DOHH2 (cell line): ENCODE measurements at regions not wholly inside any gene's neighbourhood (a gene's known extent, or its start where the extent isn't known, plus 50 kb on each side); places are given as distances from the start of the nearest gene placed in this dataset.

Experiments used
- H3F3A ChIP-seq: fragments of 200-600 bp; sonication (generic), shearing (Covaris generic); 2 replicates; pipeline ENCODE4 v1.6.0; 2016; ENCODE audit warnings: antibody characterized with exemption, mild to moderate bottlenecking; ENCODE audit not compliant: control insufficient read depth, insufficient read depth
- H3K27ac ChIP-seq: fragments of 200-600 bp; sonication (generic); 2 replicates; pipeline ENCODE4 v1.5.1; 2014; ENCODE audit warnings: low read depth, mild to moderate bottlenecking, low read length, moderate library complexity
- H3K27me3 ChIP-seq: fragments of 200-600 bp; sonication (generic); 2 replicates; pipeline ENCODE4 v1.6.1; 2014; ENCODE audit warnings: mild to moderate bottlenecking, low read length, mixed read lengths; ENCODE audit not compliant: control insufficient read depth
- H3K36me3 ChIP-seq: fragments of 200-600 bp; sonication (generic); 2 replicates; pipeline ENCODE4 v1.6.1; 2014; ENCODE audit warnings: mild to moderate bottlenecking, low read length, moderate library complexity, mixed read lengths; ENCODE audit not compliant: control insufficient read depth
- H3K4me1 ChIP-seq: fragments of 200-600 bp; sonication (generic); 2 replicates; pipeline ENCODE4 v1.6.1; 2014; ENCODE audit warnings: mild to moderate bottlenecking, low read length, mixed read lengths; ENCODE audit not compliant: control insufficient read depth
- H3K4me2 ChIP-seq: fragments of 200-600 bp; sonication (generic); 2 replicates; pipeline ENCODE4 v1.6.0; 2014; ENCODE audit warnings: mild to moderate bottlenecking, low read length, moderate library complexity
- H3K4me3 ChIP-seq: fragments of 200-600 bp; sonication (generic); 2 replicates; pipeline ENCODE4 v1.5.1; 2014; ENCODE audit warnings: mild to moderate bottlenecking, low read length, mixed read lengths
- H3K79me2 ChIP-seq: fragments of 200-600 bp; sonication (generic); 2 replicates; pipeline ENCODE4 v1.6.1; 2014; ENCODE audit warnings: mild to moderate bottlenecking, low read length, mixed read lengths; ENCODE audit not compliant: control insufficient read depth
- H3K9me2 ChIP-seq: fragments of 200-600 bp; sonication (generic); replicated peaks from 2 replicates; pipeline ENCODE4 v1.6.1; 2014; ENCODE audit warnings: mild to moderate bottlenecking, low read length, mixed read lengths; ENCODE audit not compliant: control insufficient read depth
- H3K9me3 ChIP-seq: fragments of 200-600 bp; sonication (generic); 2 replicates; pipeline ENCODE4 v1.6.1; 2014; ENCODE audit warnings: antibody characterized with exemption, low read length, mixed read lengths; ENCODE audit not compliant: control insufficient read depth, insufficient read depth
- H4K20me1 ChIP-seq: fragments of 200-600 bp; sonication (generic); 2 replicates; pipeline ENCODE4 v1.6.0; 2014; ENCODE audit warnings: low read depth, mild to moderate bottlenecking, antibody characterized with exemption, low read length, moderate library complexity; ENCODE audit not compliant: control insufficient read depth, insufficient read depth
- CTCF ChIP-seq: fragments of 200-600 bp; sonication (generic); IDR thresholded peaks from one replicate; pipeline ENCODE4 v1.5.1; 2014; ENCODE audit warnings: antibody characterized with exemption, mild to moderate bottlenecking, low read depth, low read length; ENCODE audit not compliant: poor library complexity, severe bottlenecking
- EZH2phosphoT487 ChIP-seq: fragments of 200-600 bp; sonication (generic); IDR thresholded peaks from 2 replicates; pipeline ENCODE4 v1.6.1; 2017; ENCODE audit warnings: borderline replicate concordance, mild to moderate bottlenecking, antibody characterized with exemption, low read length, moderate library complexity, mixed read lengths

GRCh38 chr3:132773071-132773619, 50.9 kb upstream of the NPHP3 start:
- Histone ChIP-seq H3K4me1 (no peaks in the 10 kb centered on the region), H4K20me1 (no peaks in the 10 kb centered on the region), H3K27ac (no peak overlapping the region), H3K36me3 (no peaks in the 10 kb centered on the region), H3K9me3 (no peaks in the 10 kb centered on the region), H3K4me2 (no peak overlapping the region), H3K27me3 (peaks cover 2% of the 10 kb centered on the region), H3K9me2 (no peaks in the 10 kb centered on the region), H3K79me2 (no peaks in the 10 kb centered on the region), H3K4me3 (no peak overlapping the region), H3F3A (no peaks in the 10 kb centered on the region)
- TF ChIP-seq CTCF (no peak), EZH2phosphoT487 (no peak)

- TF ChIP-seq CTCF (no peak), EZH2phosphoT487 (no peak)
- Histone ChIP-seq H3K4me3 (no peak overlapping the region), H3K4me1 (no peaks in the 10 kb centered on the region), H3F3A (no peaks in the 10 kb centered on the region), H3K27ac (no peak overlapping the region), H3K9me3 (no peaks in the 10 kb centered on the region), H3K79me2 (no peaks in the 10 kb centered on the region), H4K20me1 (no peaks in the 10 kb centered on the region), H3K9me2 (no peaks in the 10 kb centered on the region), H3K27me3 (peaks cover 2% of the 10 kb centered on the region), H3K4me2 (no peak overlapping the region), H3K36me3 (no peaks in the 10 kb centered on the region)
Observed at GRCh38 chr3:132772252-132772651, 50.0 kb upstream of the NPHP3 start.
